OCI-LY3 (cell line): ENCODE measurements at regions not wholly inside any gene's neighbourhood (a gene's known extent, or its start where the extent isn't known, plus 50 kb on each side); places are given as distances from the start of the nearest gene placed in this dataset.

ENCODE experiments used
- CTCF ChIP-seq: fragments of 200-600, 300-600 bp; sonication (generic); IDR thresholded peaks from 2 replicates; pipeline ENCODE4 v1.5.1; 2014; ENCODE audit warnings: antibody characterized with exemption, low read length, low read depth
- EZH2phosphoT487 ChIP-seq: fragments of 200-600 bp; shearing (Covaris generic); IDR thresholded peaks from 2 replicates; pipeline ENCODE4 v1.6.1; 2018; ENCODE audit warnings: antibody characterized with exemption, mixed run types, low read depth

DNA sequence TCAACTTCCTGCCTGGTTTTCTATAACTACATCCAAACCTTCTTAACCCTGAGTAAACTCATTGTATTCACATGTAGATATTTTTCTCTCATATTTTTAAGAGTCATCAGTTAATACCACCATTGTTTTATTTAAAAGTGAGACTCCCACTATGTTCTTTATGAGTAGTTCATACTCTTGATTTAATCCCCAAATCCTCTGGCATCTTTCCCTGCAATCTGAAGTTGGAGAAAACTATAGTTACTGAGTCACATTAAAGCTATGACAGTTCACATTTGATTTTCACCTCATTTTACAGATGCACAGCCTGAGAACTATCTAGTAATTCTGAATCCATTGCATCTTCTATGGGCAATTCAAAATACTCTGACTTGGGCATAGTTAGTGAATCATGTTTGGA is 1358.7 kb upstream of the NRXN1 start:
- TF ChIP-seq CTCF (no peak), EZH2phosphoT487 (no peak)
